SU-DHL-6 (cell line): ENCODE measurements at regions not wholly inside any gene's neighbourhood (a gene's known extent, or its start where the extent isn't known, plus 50 kb on each side); places are given as distances from the start of the nearest gene placed in this dataset.

ENCODE experiments used
- H2AFZ ChIP-seq: fragments of 200-600 bp; sonication (generic); 2 replicates; pipeline ENCODE4 v1.6.1; 2014; ENCODE audit warnings: low read depth, mild to moderate bottlenecking, moderate library complexity, mixed read lengths, antibody characterized with exemption, low read length; ENCODE audit not compliant: severe bottlenecking
- H3F3A ChIP-seq: fragments of 200-600 bp; shearing (Covaris generic); 2 replicates; pipeline ENCODE4 v1.6.0; 2016; ENCODE audit warnings: antibody characterized with exemption, mild to moderate bottlenecking; ENCODE audit not compliant: insufficient read depth
- H3K27ac ChIP-seq: fragments of 200-600 bp; sonication (generic); 2 replicates; pipeline ENCODE4 v1.5.1; 2016; ENCODE audit warnings: low read depth, mild to moderate bottlenecking, low read length, moderate library complexity, mixed read lengths
- H3K27me3 ChIP-seq: fragments of 200-600 bp; sonication (generic), shearing (Covaris generic); 2 replicates; pipeline ENCODE4 v1.6.0; 2014; ENCODE audit warnings: mild to moderate bottlenecking, low read length
- H3K36me3 ChIP-seq: fragments of 200-600 bp; sonication (generic); 2 replicates; pipeline ENCODE4 v1.6.1; 2014; ENCODE audit warnings: mild to moderate bottlenecking, low read length, mixed read lengths
- H3K4me2 ChIP-seq: fragments of 300-600, 200-600 bp; shearing (Covaris generic), sonication (generic); 2 replicates; pipeline ENCODE4 v1.6.0; 2014; ENCODE audit warnings: low read length, low read depth, mild to moderate bottlenecking; ENCODE audit not compliant: poor library complexity, severe bottlenecking
- H3K4me3 ChIP-seq: fragments of 200-600 bp; sonication (generic); 2 replicates; pipeline ENCODE4 v1.5.1; 2014; ENCODE audit warnings: antibody characterized with exemption, low read length, mild to moderate bottlenecking, mixed read lengths; ENCODE audit not compliant: insufficient read depth, poor library complexity, severe bottlenecking
- H3K79me2 ChIP-seq: fragments of 200-600 bp; sonication (generic); 2 replicates; pipeline ENCODE4 v1.6.1; 2014; ENCODE audit warnings: mild to moderate bottlenecking, low read length, moderate library complexity; ENCODE audit not compliant: insufficient read depth
- H3K9ac ChIP-seq: fragments of 200-600 bp; sonication (generic); 2 replicates; pipeline ENCODE4 v1.7.0; 2014; ENCODE audit warnings: mild to moderate bottlenecking, low read length
- H3K9me2 ChIP-seq: fragments of 200-600 bp; sonication (generic); replicated peaks from 2 replicates; pipeline ENCODE4 v1.6.1; 2014; ENCODE audit warnings: low read length; ENCODE audit not compliant: insufficient read depth
- H3K9me3 ChIP-seq: fragments of 200-600 bp; sonication (generic); 2 replicates; pipeline ENCODE4 v1.6.1; 2014; ENCODE audit warnings: low read length, mixed read lengths; ENCODE audit not compliant: insufficient read depth
- H4K20me1 ChIP-seq: fragments of 200-600 bp; sonication (generic); 2 replicates; pipeline ENCODE4 v1.6.1; 2014; ENCODE audit warnings: low read depth, mild to moderate bottlenecking, antibody characterized with exemption, low read length, moderate library complexity, mixed read lengths
- EZH2phosphoT487 ChIP-seq: fragments of 200-600 bp; sonication (generic), shearing (Covaris generic); conservative IDR thresholded peaks from 2 replicates; pipeline ENCODE4 v1.6.1; 2018; ENCODE audit warnings: mild to moderate bottlenecking, antibody characterized with exemption, low read length, moderate library complexity, mixed read lengths
- TF ChIP-seq, protein P1 (sequence below): fragments of 200-600 bp; sonication (generic); IDR thresholded peaks from one replicate; pipeline ENCODE4 v1.5.1; 2017; ENCODE audit warnings: antibody characterized with exemption, mild to moderate bottlenecking, low read length, moderate library complexity; ENCODE audit not compliant: insufficient read depth, poor library complexity, severe bottlenecking

DNA sequence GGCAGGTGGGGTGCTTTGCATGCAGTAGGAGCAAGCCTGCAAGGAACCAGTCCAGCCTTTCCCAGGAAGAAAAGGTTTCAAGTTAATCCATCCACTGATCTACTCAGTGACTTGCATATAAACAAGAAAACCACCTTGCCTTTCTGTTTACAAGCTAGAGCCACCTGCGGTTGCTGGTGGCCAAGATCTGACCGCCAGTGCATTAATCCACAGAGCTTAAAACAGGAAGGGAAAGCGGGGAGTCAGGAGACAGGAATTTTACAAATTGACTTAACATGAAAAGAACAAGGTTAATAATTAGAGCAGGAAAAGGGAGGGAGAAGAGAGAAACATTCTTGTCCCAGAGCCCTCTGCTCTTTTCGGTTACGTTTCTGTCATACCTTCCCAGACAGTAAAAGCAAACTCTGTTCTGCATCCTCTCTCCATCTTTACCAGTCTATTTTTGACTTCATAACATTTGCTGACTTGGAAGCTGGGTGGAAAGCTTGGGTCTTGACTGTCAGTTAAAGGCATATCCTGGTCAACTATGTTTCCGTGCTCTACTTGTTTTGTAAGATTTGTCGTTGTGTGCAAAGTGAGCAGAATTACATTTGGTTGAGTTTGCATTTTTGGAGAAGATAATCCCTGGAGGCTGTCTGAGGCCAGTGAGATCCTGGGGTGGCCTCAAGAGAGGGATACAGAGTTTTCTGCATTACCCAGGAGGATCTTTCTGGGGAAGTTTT is 760.6 kb downstream of the EFNB2 start:
- H3K4me2 ChIP-seq, result no peak overlapping the region
- no peaks in the 10 kb centered on the region for H4K20me1 ChIP-seq
- H3K4me3 ChIP-seq, result no peak overlapping the region
- H3F3A ChIP-seq, result no peaks in the 10 kb centered on the region
- TF ChIP-seq EZH2phosphoT487, result no peak
- TF ChIP-seq, protein P1, sequence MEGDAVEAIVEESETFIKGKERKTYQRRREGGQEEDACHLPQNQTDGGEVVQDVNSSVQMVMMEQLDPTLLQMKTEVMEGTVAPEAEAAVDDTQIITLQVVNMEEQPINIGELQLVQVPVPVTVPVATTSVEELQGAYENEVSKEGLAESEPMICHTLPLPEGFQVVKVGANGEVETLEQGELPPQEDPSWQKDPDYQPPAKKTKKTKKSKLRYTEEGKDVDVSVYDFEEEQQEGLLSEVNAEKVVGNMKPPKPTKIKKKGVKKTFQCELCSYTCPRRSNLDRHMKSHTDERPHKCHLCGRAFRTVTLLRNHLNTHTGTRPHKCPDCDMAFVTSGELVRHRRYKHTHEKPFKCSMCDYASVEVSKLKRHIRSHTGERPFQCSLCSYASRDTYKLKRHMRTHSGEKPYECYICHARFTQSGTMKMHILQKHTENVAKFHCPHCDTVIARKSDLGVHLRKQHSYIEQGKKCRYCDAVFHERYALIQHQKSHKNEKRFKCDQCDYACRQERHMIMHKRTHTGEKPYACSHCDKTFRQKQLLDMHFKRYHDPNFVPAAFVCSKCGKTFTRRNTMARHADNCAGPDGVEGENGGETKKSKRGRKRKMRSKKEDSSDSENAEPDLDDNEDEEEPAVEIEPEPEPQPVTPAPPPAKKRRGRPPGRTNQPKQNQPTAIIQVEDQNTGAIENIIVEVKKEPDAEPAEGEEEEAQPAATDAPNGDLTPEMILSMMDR, result no peak
- no peaks in the 10 kb centered on the region for H3K36me3 ChIP-seq
- H2AFZ ChIP-seq, result no peak overlapping the region
- H3K79me2 ChIP-seq, result no peaks in the 10 kb centered on the region
- H3K9me3 ChIP-seq, result no peaks in the 10 kb centered on the region
- H3K9me2 ChIP-seq, result no peaks in the 10 kb centered on the region
- H3K27ac ChIP-seq, result no peak overlapping the region
- no peaks in the 10 kb centered on the region for H3K27me3 ChIP-seq
- H3K9ac ChIP-seq, result no peak overlapping the region

GRCh38 chr13:105773863-105774538 is 761.5 kb downstream of the EFNB2 start:
- H3K4me3 ChIP-seq, result no peak overlapping the region
- H3K9me2 ChIP-seq, result no peaks in the 10 kb centered on the region
- H2AFZ ChIP-seq, result no peak overlapping the region
- no peak overlapping the region for H3K4me2 ChIP-seq
- H3F3A ChIP-seq, result no peaks in the 10 kb centered on the region
- no peak overlapping the region for H3K27ac ChIP-seq
- H3K9me3 ChIP-seq, result no peaks in the 10 kb centered on the region
- no peaks in the 10 kb centered on the region for H3K36me3 ChIP-seq
- no peaks in the 10 kb centered on the region for H3K79me2 ChIP-seq
- TF ChIP-seq, protein P1, result no peak
- no peak for TF ChIP-seq EZH2phosphoT487
- H4K20me1 ChIP-seq, result no peaks in the 10 kb centered on the region
- H3K27me3 ChIP-seq, result no peaks in the 10 kb centered on the region
- no peak overlapping the region for H3K9ac ChIP-seq

- no peak overlapping the region for H3K27ac ChIP-seq
- H3K27me3 ChIP-seq, result no peaks in the 10 kb centered on the region
- H4K20me1 ChIP-seq, result no peaks in the 10 kb centered on the region
- H3K9ac ChIP-seq, result no peak overlapping the region
- no peak overlapping the region for H3K4me2 ChIP-seq
- H3K9me2 ChIP-seq, result no peaks in the 10 kb centered on the region
- H3K79me2 ChIP-seq, result no peaks in the 10 kb centered on the region
- H3K9me3 ChIP-seq, result no peaks in the 10 kb centered on the region
- no peak for TF ChIP-seq EZH2phosphoT487
- TF ChIP-seq, protein P1, result no peak
- H3K4me3 ChIP-seq, result no peak overlapping the region
- no peaks in the 10 kb centered on the region for H3K36me3 ChIP-seq
- H2AFZ ChIP-seq, result no peak overlapping the region
- H3F3A ChIP-seq, result no peaks in the 10 kb centered on the region
Observed at GRCh38 chr13:105773241-105773640, 762.2 kb downstream of the EFNB2 start.
